Activated naive CD8-positive, alpha-beta T cell treated with anti-CD3 and anti-CD28 coated beads, Interleukin-2, amount 10 ng/mL, durations not matched to agents 7 days and 5 days (primary cell): ENCODE measurements at regions not wholly inside any gene's neighbourhood (a gene's known extent, or its start where the extent isn't known, plus 50 kb on each side); places are given as distances from the start of the nearest gene placed in this dataset.
"Not testable (repeated sequence)": the region's sequence is repeated elsewhere in the genome, so short reads cannot be mapped to it uniquely, and the experiment has no call there.

Experiments
- ATAC-seq: fragments of 150-1000 bp; cut with Tn5 transposase; one replicate; pipeline ENCODE4 v1.10.0; 2021; ENCODE audit warnings: low read depth, moderate library complexity
- POLR2A ChIA-PET: fragments of 350-600 bp; sonication (Branson Sonifier 250); formaldehyde crosslinking; loops from one replicate; lab custom pipeline; 2021; ENCODE audit warnings: antibody characterized with exemption; lab: Charles Lee
- DNase-seq: peaks from one replicate; pipeline ENCODE4 v3.0.0; 2021
- H3K27ac Mint-ChIP-seq: one replicate; pipeline ENCODE4 v1.8.0; 2022; ENCODE audit warnings: mild to moderate bottlenecking, mixed read lengths
- H3K27me3 Mint-ChIP-seq: one replicate; pipeline ENCODE4 v1.8.0; 2022; ENCODE audit warnings: mild to moderate bottlenecking, moderate library complexity, mixed read lengths
- H3K36me3 Mint-ChIP-seq: one replicate; pipeline ENCODE4 v1.8.0; 2021; ENCODE audit warnings: mild to moderate bottlenecking, mixed read lengths
- H3K4me1 Mint-ChIP-seq: one replicate; pipeline ENCODE4 v1.8.0; 2021; ENCODE audit warnings: mixed read lengths
- H3K4me3 Mint-ChIP-seq: one replicate; pipeline ENCODE4 v1.8.0; 2022; ENCODE audit warnings: mild to moderate bottlenecking, moderate library complexity, mixed read lengths
- H3K9me3 Mint-ChIP-seq: one replicate; pipeline ENCODE4 v1.8.0; 2021; ENCODE audit warnings: mixed read lengths

DNA sequence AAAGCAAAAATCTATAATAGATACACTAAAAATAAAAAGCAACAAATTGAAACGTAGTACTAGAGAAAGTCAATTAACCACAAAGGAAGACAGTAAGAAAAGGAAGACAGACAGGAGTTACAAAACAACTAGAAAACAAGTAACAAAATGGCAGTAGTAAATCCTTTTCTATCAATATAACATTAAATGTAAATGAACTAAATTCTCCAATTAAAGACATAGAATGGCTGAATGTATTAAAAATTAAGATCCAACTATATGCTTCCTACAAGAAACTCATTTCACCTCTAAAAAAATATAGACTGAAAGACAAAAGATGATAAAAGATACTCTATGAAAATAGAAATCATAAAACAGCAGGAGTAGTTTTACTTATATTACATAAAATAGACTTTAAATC lies 79.1 kb downstream of the CTH start:
- H3K36me3 Mint-ChIP-seq, result no peaks in the 10 kb centered on the region
- H3K4me1 Mint-ChIP-seq, result no peaks in the 10 kb centered on the region
- H3K27me3 Mint-ChIP-seq, result peaks cover 16% of the 10 kb centered on the region
- H3K9me3 Mint-ChIP-seq, result no peaks in the 10 kb centered on the region
- H3K4me3 Mint-ChIP-seq, result no peak overlapping the region
- POLR2A ChIA-PET, result no interaction called here
- no peak for ATAC-seq
- H3K27ac Mint-ChIP-seq, result no peak overlapping the region
- no peak for DNase-seq

- ATAC-seq, result no peak
- Mint-ChIP-seq H3K36me3 (no peaks in the 10 kb centered on the region), H3K4me1 (no peaks in the 10 kb centered on the region), H3K4me3 (no peak overlapping the region), H3K27ac (no peak overlapping the region), H3K9me3 (no peaks in the 10 kb centered on the region), H3K27me3 (peaks cover 18% of the 10 kb centered on the region)
- POLR2A ChIA-PET, result no interaction called here
- DNase-seq, result no peak
Observed at GRCh38 chr1:70495370-70495769, 84.3 kb downstream of the CTH start.

DNA sequence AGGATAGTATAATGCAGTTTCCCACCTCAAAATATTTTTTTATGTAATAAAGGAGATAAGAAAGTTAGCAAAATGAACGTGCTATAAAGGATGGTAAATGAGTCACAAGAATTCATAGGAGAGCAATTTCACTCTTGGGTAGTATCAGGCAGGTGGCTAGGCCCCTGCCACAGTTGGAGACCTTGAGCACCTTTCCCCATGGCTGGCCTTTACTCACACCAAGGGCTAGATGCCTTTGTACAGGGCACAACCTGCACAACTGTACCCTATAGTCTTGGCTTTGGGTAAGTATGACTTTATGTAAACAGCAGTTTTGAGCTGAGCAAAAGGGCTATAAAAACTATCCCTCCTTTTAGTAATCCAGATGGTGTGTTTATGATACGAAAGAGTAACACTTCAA lies 85.1 kb downstream of the CTH start:
- Mint-ChIP-seq H3K4me3 (no peak overlapping the region), H3K27me3 (peaks cover 16% of the 10 kb centered on the region), H3K9me3 (no peaks in the 10 kb centered on the region), H3K4me1 (no peaks in the 10 kb centered on the region), H3K36me3 (no peaks in the 10 kb centered on the region), H3K27ac (no peak overlapping the region)
- ATAC-seq (no peak), DNase-seq (no peak)
- POLR2A ChIA-PET, result no interaction called here

GRCh38 chr1:70497152-70497551 lies 86.1 kb downstream of the CTH start:
- Mint-ChIP-seq H3K36me3 (no peaks in the 10 kb centered on the region), H3K4me1 (no peaks in the 10 kb centered on the region), H3K27me3 (peaks cover 11% of the 10 kb centered on the region), H3K4me3 (no peak overlapping the region), H3K27ac (no peak overlapping the region), H3K9me3 (no peaks in the 10 kb centered on the region)
- no peak for DNase-seq
- POLR2A ChIA-PET, result no interaction called here
- no peak for ATAC-seq

GRCh38 chr1:70498666-70499065 lies 87.6 kb downstream of the CTH start:
- ATAC-seq, result no peak
- Mint-ChIP-seq H3K27ac (no peak overlapping the region), H3K4me1 (no peaks in the 10 kb centered on the region), H3K4me3 (no peak overlapping the region), H3K27me3 (peaks cover 18% of the 10 kb centered on the region), H3K9me3 (no peaks in the 10 kb centered on the region), H3K36me3 (no peaks in the 10 kb centered on the region)
- POLR2A ChIA-PET, result no interaction called here
- DNase-seq, result no peak

DNA sequence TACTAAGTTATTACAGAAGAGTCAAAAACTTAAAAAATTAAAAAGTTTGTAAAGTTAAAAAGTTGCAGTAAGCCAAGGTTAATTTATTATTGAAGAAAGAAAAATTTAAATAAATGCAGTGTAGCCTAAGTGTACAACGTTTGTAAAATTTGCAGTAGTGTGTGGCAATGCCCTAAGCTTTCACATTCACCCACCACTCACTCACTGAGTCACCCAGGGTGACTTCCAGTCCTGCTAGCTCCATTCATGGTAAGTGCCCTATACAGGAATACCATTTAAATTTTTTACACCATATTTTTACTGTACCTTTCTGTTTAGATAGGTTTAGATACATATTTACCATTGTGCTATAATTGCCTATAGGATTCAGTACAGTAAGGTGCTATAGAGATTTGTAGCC lies 88.6 kb downstream of the CTH start:
- Mint-ChIP-seq H3K27ac (no peak overlapping the region), H3K9me3 (no peaks in the 10 kb centered on the region), H3K4me3 (no peak overlapping the region), H3K27me3 (peaks cover 20% of the 10 kb centered on the region), H3K36me3 (no peaks in the 10 kb centered on the region), H3K4me1 (no peaks in the 10 kb centered on the region)
- DNase-seq, result no peak
- POLR2A ChIA-PET, result no interaction called here
- ATAC-seq, result no peak

GRCh38 chr1:70503358-70503757 lies 92.3 kb downstream of the CTH start:
- H3K36me3 Mint-ChIP-seq, result no peaks in the 10 kb centered on the region
- ATAC-seq (no peak), DNase-seq (no peak)
- no peaks in the 10 kb centered on the region for H3K4me1 Mint-ChIP-seq
- no peak overlapping the region for H3K4me3 Mint-ChIP-seq
- peaks cover 26% of the 10 kb centered on the region for H3K27me3 Mint-ChIP-seq
- H3K9me3 Mint-ChIP-seq, result no peaks in the 10 kb centered on the region
- H3K27ac Mint-ChIP-seq, result no peak overlapping the region
- POLR2A ChIA-PET, result no interaction called here

DNA sequence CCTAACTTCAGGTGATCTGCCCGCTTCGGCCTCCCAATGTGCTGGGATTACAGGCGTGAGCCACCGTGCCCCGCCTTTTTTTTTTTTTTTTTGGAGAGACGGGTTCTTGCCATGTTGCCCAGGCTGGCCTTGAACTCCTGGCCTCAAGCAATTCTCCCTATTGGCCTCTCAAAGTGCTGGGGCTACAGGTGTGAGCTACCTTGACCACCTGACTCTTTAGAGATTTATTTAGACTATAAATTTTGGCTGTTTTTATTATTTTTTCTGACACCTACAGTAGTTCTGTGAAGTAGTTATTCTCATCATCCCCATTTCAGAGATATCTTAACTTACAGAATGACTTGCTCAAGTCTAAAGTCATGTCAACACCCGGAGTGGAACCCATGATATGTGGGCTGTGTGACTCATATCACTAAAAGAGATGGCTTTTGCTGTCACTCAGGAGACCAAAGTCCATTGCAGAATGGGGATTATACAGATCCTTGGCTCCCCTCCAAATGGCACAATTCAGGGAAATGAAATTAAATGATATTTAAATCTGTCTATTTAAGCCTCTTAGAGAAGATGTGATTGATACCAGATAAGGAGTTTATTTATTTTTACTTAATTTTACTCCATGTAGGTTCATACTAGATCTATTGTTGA lies 93.2 kb downstream of the CTH start:
- H3K9me3 Mint-ChIP-seq, result no peaks in the 10 kb centered on the region

DNA sequence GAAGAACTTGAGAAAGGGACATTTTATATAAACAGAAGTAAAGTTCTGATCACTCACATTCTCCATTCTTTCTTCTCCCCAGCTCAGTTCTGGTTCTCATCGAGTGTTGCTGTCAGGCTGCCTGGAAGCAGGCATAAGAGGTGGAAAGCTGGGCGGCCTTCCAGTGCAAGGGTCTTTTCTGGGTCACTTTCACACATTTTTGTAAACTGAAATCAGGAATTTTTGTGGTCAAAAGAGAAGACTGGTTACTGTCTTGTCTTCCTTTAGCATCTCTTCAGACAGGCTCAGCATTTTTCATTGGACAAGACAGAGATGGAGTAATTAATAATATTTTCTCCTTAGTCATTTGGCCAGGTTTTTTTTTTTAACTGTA lies 93.7 kb downstream of the CTH start:
- no peaks in the 10 kb centered on the region for H3K36me3 Mint-ChIP-seq
- ATAC-seq (no peak), DNase-seq (no peak)
- no peak overlapping the region for H3K27ac Mint-ChIP-seq
- H3K9me3 Mint-ChIP-seq, result no peaks in the 10 kb centered on the region
- POLR2A ChIA-PET, result no interaction called here
- H3K4me3 Mint-ChIP-seq, result no peak overlapping the region
- no peaks in the 10 kb centered on the region for H3K4me1 Mint-ChIP-seq
- H3K27me3 Mint-ChIP-seq, result peaks cover 26% of the 10 kb centered on the region

More for the DNA sequence above, 93.2 kb downstream of the CTH start:
- Mint-ChIP-seq H3K27ac (no peak overlapping the region), H3K4me3 (no peak overlapping the region), H3K27me3 (peaks cover 26% of the 10 kb centered on the region), H3K36me3 (no peaks in the 10 kb centered on the region), H3K4me1 (no peaks in the 10 kb centered on the region)
- POLR2A ChIA-PET, result no interaction called here
- ATAC-seq, result no peak
- no peak for DNase-seq

DNA sequence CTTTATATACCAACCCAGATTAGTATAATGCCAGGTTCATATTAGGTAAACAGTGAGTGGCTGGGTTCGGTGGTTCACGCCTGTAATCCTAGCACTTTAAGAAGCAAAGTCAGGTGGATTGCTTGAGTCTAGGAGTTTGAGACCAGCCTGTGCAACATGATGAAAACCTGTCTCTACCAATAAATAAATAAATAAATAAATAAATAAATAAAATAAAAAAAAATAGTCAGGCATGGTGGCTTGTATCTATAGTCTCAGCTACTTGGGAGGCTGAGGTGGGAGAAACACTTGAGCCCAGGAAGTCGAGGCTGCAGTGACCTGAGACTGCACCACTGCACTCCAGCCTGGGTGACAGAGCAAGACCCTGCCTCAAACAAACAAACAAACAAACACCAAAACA lies 96.9 kb downstream of the CTH start:
- H3K4me1 Mint-ChIP-seq, ATAC-seq, H3K4me3 Mint-ChIP-seq, H3K9me3 Mint-ChIP-seq, POLR2A ChIA-PET, H3K27ac Mint-ChIP-seq, H3K36me3 Mint-ChIP-seq, DNase-seq: not testable (repeated sequence)
- peaks cover 19% of the 10 kb centered on the region for H3K27me3 Mint-ChIP-seq

DNA sequence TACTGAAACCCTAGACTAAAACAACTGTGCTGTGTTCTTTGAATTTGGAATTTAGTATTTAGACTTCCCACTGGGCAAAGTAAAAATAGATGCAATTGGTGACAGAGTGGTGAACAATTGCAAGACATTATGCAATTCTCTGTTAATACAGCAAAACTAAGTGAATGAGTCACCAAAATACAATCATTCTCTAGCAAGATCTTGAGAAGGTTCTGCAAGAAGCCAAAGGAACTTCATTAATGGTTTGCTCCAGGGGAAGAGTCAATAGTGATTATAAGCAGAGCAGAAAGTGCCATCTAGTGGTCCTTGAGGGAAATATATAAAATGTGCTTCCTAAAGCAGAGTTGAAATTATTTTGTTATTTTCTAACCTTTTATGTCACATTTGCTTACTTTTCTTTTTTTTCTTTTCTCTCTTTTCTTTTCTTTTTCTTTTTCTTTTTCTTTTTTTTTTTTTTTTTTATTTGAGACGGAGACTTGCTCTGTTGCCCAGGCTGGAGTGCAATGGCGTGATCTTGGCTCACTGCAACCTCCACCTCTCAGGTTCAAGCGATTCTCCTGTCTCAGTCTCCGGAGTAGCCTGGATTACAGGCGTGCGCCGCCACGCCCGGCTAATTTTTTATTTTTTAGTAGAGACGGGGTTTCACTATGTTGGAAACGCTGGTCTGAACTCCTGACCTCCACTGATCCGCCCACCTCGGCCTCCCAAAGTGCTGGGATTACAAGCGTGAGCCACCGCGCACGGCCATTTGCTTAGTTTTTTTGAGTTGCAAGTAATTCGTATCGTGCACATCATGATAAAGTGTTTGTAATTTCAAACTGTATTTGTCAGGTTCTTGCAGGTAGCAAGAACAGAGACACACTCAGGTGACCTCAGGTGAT lies 99.2 kb downstream of the CTH start:
- no peak for ATAC-seq
- DNase-seq, result no peak
- Mint-ChIP-seq H3K9me3 (no peaks in the 10 kb centered on the region), H3K27ac (no peak overlapping the region), H3K4me1 (peaks cover 2% of the 10 kb centered on the region), H3K27me3 (peaks cover 18% of the 10 kb centered on the region), H3K4me3 (no peak overlapping the region), H3K36me3 (no peaks in the 10 kb centered on the region)
- POLR2A ChIA-PET, result no interaction called here

DNA sequence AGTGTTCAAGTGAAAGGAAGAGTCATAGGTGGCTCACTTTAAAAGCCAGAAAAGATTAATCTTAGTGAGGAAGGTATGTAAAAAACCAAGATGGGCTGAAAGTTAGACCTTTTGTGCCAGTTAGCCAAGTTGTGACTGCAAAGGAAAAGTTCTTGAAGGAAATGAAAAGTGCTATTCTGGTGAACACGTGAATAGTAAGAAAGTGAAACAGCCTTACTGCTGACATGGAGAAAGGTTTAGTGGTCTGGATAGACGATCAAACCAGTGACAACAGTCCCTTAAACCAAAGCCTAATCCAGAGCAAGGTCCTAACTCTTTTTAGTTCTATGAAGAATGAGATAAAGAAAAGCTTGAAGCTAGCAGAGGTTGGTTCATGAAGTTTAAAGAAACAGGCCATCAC lies 106.4 kb downstream of the CTH start:
- POLR2A ChIA-PET, result no interaction called here

DNA sequence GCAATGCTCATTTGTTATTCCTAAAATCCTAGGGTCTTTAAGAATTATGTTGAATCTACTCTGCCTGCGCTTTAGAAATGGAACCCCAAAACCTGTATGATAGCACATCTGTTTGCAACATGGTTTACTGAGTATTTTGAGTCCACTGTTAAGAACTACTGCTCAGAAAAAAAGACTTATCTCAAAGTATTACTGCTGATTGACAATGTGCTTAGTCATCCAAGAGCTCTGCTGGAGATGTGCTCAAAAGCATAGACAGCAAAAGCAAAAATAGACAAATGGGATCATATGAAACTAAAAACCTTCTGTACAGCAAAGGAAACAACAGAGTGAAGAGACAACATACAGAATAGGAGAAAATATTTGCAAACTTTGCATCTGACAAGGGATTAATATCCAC lies 107.0 kb downstream of the CTH start:
- H3K36me3 Mint-ChIP-seq, result no peaks in the 10 kb centered on the region
- ATAC-seq (no peak), DNase-seq (no peak)
- POLR2A ChIA-PET, result no interaction called here
- H3K4me3 Mint-ChIP-seq, result no peak overlapping the region
- peaks cover 24% of the 10 kb centered on the region for H3K27me3 Mint-ChIP-seq
- no peaks in the 10 kb centered on the region for H3K9me3 Mint-ChIP-seq
- H3K4me1 Mint-ChIP-seq, result no peaks in the 10 kb centered on the region
- no peak overlapping the region for H3K27ac Mint-ChIP-seq

More for the DNA sequence above, 106.4 kb downstream of the CTH start:
- Mint-ChIP-seq H3K4me3 (no peak overlapping the region), H3K4me1 (no peaks in the 10 kb centered on the region), H3K9me3 (no peaks in the 10 kb centered on the region), H3K27me3 (peaks cover 25% of the 10 kb centered on the region), H3K36me3 (no peaks in the 10 kb centered on the region), H3K27ac (no peak overlapping the region)
- ATAC-seq (no peak), DNase-seq (no peak)
